ENCODE measurements at regions not wholly inside any gene's neighbourhood (a gene's known extent, or its start where the extent isn't known, plus 50 kb on each side); places are given as distances from the start of the nearest gene placed in this dataset.

GRCh38 chr4:22130741-22131140 lies 182.2 kb upstream of the KCNIP4 start:
- Histone ChIP-seq H3F3A (replicated peaks; ENCODE audit: insufficient read depth) (no peaks in the 10 kb centered on the region), H2AFZ (ENCODE audit: low read depth) (no peak overlapping the region), H3K27me3 (ENCODE audit: insufficient read depth) (no peaks in the 10 kb centered on the region), H3K9me3 (no peaks in the 10 kb centered on the region), H4K20me1 (ENCODE audit: insufficient read depth) (no peaks in the 10 kb centered on the region), H3K36me3 (replicated peaks in 1 of 2; ENCODE audit: control insufficient read depth in 1 of 2, insufficient read depth in 2 of 2, low read length in 1 of 2) (no peaks in the 10 kb centered on the region), H3K27ac (ENCODE audit: low read depth in 2 of 2, low read length in 1 of 2) (no peak overlapping the region), H3K4me3 (ENCODE audit: low read depth in 2 of 2, low read length in 1 of 2) (no peak overlapping the region), H3K4me2 (no peak overlapping the region), H3K9ac (no peak overlapping the region), H3K79me2 (ENCODE audit: insufficient read depth) (no peaks in the 10 kb centered on the region), H3K4me1 (ENCODE audit: control insufficient read depth in 1 of 2, insufficient read depth in 2 of 2, low read depth in 1 of 2, low read length in 1 of 2) (no peaks in the 10 kb centered on the region), H3K9me2 (no peaks in the 10 kb centered on the region)
- ChIA-PET CTCF (interaction anchor here (1.2 to 1.5 kb wide), 3 partner anchors 14 to 259 kb away, joined by 3 to 4 read pairs (median 3); no protein-coding TSS in a partner anchor), POLR2A (no interaction called here)
- DNase-seq = no peak
- TF ChIP-seq FOSL2 (IDR thresholded peaks at IDR 0.05; ENCODE audit: borderline replicate concordance, low read depth) = no peak
- no peak for TF ChIP-seq RFX5 (IDR thresholded peaks at IDR 0.05; ENCODE audit: low read length)
- 26% methylated on average over 3 of the region's 3 CpGs for WGBS (ENCODE audit: low lambda C conversion rate)

DNA sequence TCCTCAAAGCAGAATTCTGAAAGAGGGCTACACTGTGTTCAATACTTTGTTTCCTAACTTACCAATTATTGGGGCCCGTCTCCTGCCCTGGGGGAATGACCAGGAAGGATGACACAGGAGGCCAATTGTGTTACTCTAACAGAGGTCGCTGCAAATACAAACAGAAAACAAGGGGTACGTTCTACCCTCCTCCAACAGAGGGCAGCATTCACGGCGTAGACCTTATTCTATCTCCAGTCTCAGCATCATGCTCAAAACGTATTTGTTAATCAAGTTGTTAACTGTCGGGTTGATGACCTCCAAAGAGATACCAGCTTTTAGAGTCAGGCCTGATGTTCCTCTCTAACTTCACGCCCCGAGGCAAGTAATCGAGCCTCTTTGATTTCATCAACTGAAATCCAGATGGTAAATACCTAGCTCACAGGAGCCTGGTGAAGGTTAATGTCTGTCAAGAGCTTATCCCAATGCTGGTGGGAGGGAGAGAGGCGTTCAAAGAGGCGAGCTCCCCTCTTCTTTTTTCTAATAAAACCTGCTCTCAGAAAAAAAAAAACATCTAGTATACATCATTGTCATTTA lies 181.0 kb upstream of the KCNIP4 start:
- Histone ChIP-seq H3K79me2 (ENCODE audit: insufficient read depth) (no peaks in the 10 kb centered on the region), H3K4me1 (ENCODE audit: control insufficient read depth in 1 of 2, insufficient read depth in 2 of 2, low read depth in 1 of 2, low read length in 1 of 2) (no peaks in the 10 kb centered on the region), H3K9me3 (no peaks in the 10 kb centered on the region), H3K27ac (ENCODE audit: low read depth in 2 of 2, low read length in 1 of 2) (no peak overlapping the region), H3K27me3 (ENCODE audit: insufficient read depth) (no peaks in the 10 kb centered on the region), H3K36me3 (replicated peaks in 1 of 2; ENCODE audit: control insufficient read depth in 1 of 2, insufficient read depth in 2 of 2, low read length in 1 of 2) (no peaks in the 10 kb centered on the region), H3K4me3 (ENCODE audit: low read depth in 2 of 2, low read length in 1 of 2) (no peak overlapping the region), H4K20me1 (ENCODE audit: insufficient read depth) (no peaks in the 10 kb centered on the region), H3K9me2 (no peaks in the 10 kb centered on the region), H2AFZ (ENCODE audit: low read depth) (no peak overlapping the region), H3K9ac (no peak overlapping the region), H3K4me2 (no peak overlapping the region), H3F3A (replicated peaks; ENCODE audit: insufficient read depth) (no peaks in the 10 kb centered on the region)
- ChIA-PET POLR2A (no interaction called here), CTCF (interaction anchor here (0.9 to 1.5 kb wide), 4 partner anchors 12 to 260 kb away, joined by 3 to 6 read pairs (median 4); no protein-coding TSS in a partner anchor)
- WGBS (ENCODE audit: low lambda C conversion rate) = 4% methylated on average over 12 of the region's 12 CpGs
- peak; percentile 25 for DNase-seq
- TF ChIP-seq FOXJ3 (CRISPR knock-in tag; IDR thresholded peaks at IDR 0.05) (no peak), NFIC (IDR thresholded peaks at IDR 0.05; ENCODE audit: borderline replicate concordance) (no peak), RAD21 (IDR thresholded peaks at IDR 0.05; ENCODE audit: low read length) (peak; percentile 60), SMC3 (IDR thresholded peaks at IDR 0.05; ENCODE audit: low read depth, low read length) (peak; percentile 69)
- TF ChIP-seq, protein P1, sequence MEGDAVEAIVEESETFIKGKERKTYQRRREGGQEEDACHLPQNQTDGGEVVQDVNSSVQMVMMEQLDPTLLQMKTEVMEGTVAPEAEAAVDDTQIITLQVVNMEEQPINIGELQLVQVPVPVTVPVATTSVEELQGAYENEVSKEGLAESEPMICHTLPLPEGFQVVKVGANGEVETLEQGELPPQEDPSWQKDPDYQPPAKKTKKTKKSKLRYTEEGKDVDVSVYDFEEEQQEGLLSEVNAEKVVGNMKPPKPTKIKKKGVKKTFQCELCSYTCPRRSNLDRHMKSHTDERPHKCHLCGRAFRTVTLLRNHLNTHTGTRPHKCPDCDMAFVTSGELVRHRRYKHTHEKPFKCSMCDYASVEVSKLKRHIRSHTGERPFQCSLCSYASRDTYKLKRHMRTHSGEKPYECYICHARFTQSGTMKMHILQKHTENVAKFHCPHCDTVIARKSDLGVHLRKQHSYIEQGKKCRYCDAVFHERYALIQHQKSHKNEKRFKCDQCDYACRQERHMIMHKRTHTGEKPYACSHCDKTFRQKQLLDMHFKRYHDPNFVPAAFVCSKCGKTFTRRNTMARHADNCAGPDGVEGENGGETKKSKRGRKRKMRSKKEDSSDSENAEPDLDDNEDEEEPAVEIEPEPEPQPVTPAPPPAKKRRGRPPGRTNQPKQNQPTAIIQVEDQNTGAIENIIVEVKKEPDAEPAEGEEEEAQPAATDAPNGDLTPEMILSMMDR (IDR thresholded peaks at IDR 0.05) = peak; percentile 68

- Histone ChIP-seq H3K79me2 (ENCODE audit: insufficient read depth) (no peaks in the 10 kb centered on the region; the same call in 1 of the 2 replicates), H3K27ac (ENCODE audit: low read depth in 2 of 2, low read length in 1 of 2) (no peak overlapping the region), H3K9ac (no peak overlapping the region), H2AFZ (ENCODE audit: low read depth) (no peak overlapping the region), H3K9me2 (no peaks in the 10 kb centered on the region), H3K36me3 (replicated peaks in 1 of 2; ENCODE audit: control insufficient read depth in 1 of 2, insufficient read depth in 2 of 2, low read length in 1 of 2) (no peaks in the 10 kb centered on the region), H3K4me3 (ENCODE audit: low read depth in 2 of 2, low read length in 1 of 2) (no peak overlapping the region), H3K4me1 (ENCODE audit: control insufficient read depth in 1 of 2, insufficient read depth in 2 of 2, low read depth in 1 of 2, low read length in 1 of 2) (no peaks in the 10 kb centered on the region), H3K9me3 (no peaks in the 10 kb centered on the region), H3F3A (replicated peaks; ENCODE audit: insufficient read depth) (no peaks in the 10 kb centered on the region), H4K20me1 (ENCODE audit: insufficient read depth) (no peaks in the 10 kb centered on the region), H3K4me2 (no peak overlapping the region), H3K27me3 (ENCODE audit: insufficient read depth) (no peaks in the 10 kb centered on the region)
- WGBS (ENCODE audit: low lambda C conversion rate) = 36% methylated on average over 2 of the region's 2 CpGs
- DNase-seq = no peak
- TF ChIP-seq, protein P2, sequence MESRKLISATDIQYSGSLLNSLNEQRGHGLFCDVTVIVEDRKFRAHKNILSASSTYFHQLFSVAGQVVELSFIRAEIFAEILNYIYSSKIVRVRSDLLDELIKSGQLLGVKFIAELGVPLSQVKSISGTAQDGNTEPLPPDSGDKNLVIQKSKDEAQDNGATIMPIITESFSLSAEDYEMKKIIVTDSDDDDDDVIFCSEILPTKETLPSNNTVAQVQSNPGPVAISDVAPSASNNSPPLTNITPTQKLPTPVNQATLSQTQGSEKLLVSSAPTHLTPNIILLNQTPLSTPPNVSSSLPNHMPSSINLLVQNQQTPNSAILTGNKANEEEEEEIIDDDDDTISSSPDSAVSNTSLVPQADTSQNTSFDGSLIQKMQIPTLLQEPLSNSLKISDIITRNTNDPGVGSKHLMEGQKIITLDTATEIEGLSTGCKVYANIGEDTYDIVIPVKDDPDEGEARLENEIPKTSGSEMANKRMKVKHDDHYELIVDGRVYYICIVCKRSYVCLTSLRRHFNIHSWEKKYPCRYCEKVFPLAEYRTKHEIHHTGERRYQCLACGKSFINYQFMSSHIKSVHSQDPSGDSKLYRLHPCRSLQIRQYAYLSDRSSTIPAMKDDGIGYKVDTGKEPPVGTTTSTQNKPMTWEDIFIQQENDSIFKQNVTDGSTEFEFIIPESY (IDR thresholded peaks at IDR 0.05; ENCODE audit: borderline replicate concordance, low read depth) = no peak
- TF ChIP-seq SMC3 (IDR thresholded peaks at IDR 0.05; ENCODE audit: low read depth, low read length) = no peak
- no peak for TF ChIP-seq RFX5 (IDR thresholded peaks at IDR 0.05; ENCODE audit: low read length)
- no peak for TF ChIP-seq TAF1 (IDR thresholded peaks at IDR 0.05; ENCODE audit: borderline replicate concordance, low read depth, low read length)
- no peak for TF ChIP-seq USF2 (IDR thresholded peaks at IDR 0.05; ENCODE audit: borderline replicate concordance, low read depth, low read length)
- no peak for TF ChIP-seq ELF1 (IDR thresholded peaks at IDR 0.05)
- no peak for TF ChIP-seq FOSL2 (IDR thresholded peaks at IDR 0.05; ENCODE audit: borderline replicate concordance, low read depth)
- no peak for TF ChIP-seq FOXJ3 (CRISPR knock-in tag; IDR thresholded peaks at IDR 0.05)
- no peak for TF ChIP-seq RCOR1 (IDR thresholded peaks at IDR 0.05; ENCODE audit: low read length)
- no peak for TF ChIP-seq RAD21 (IDR thresholded peaks at IDR 0.05; ENCODE audit: low read length)
- ChIA-PET POLR2A (no interaction called here), CTCF (no interaction called here)
Measured at GRCh38 chr4:22122062-22122461, 173.5 kb upstream of the KCNIP4 start.
